K562 (cell line): ENCODE measurements at regions not wholly inside any gene's neighbourhood (a gene's known extent, or its start where the extent isn't known, plus 50 kb on each side); places are given as distances from the start of the nearest gene placed in this dataset.

Source experiments
- ATAC-seq: fragments of 200-7000 bp; cut with Tn5 transposase; 3 replicates; pipeline ENCODE4 v1.9.1; 2020; ENCODE audit warnings: moderate library complexity
- BruUV-seq: library from RNA; stranded (reverse); fragments of 400-500 nt; replicated peaks from 2 replicates; lab custom pipeline; 2021; lab: Mats Ljungman, UMichigan
- CTCF ChIA-PET: fragments of 300-600 bp; formaldehyde crosslinking; extraction: SDS; loops from one replicate; lab custom pipeline; 2021; ENCODE audit warnings: low intra/inter-chr PET ratio; lab: Yijun Ruan, JAX
- POLR2A ChIA-PET: fragments of 300-600, 350-650 bp; sonication (Branson Sonifier 250); formaldehyde crosslinking; extraction: SDS; loops from one replicate; lab custom pipeline; 2021; ENCODE audit warnings: antibody characterized with exemption, inconsistent platforms; lab: Yijun Ruan, JAX
- DNase-seq, 4 experiments: peaks; one replicate each; pipeline versions ENCODE4 v3.0.0 to v3.0.0-alpha.2; 2011 to 2018; ENCODE audit warnings: low spot score in 3 of 4, mixed read lengths in 3 of 4; ENCODE audit errors: extremely low read depth in 1 of 4
- FAIRE-seq: peaks from 2 replicates; lab custom pipeline; 2011; peaks lifted over from hg19 to GRCh38; lab: Jason Lieb, UNC
- H2AFZ ChIP-seq: 2 replicates; pipeline ENCODE4 v1.6.0; 2011; ENCODE audit warnings: low read depth, low read length, control low read depth, inconsistent platforms
- H3K27ac ChIP-seq: fragments of 200-600 bp; 3 replicates; pipeline ENCODE4 v1.8.0; 2011; ENCODE audit warnings: low read depth, mild to moderate bottlenecking, control low read depth, inconsistent platforms, low read length, moderate library complexity, mixed read lengths; ENCODE audit errors: extremely low read depth
- H3K27me3 ChIP-seq, 2 experiments: fragments of 300-600 bp in 1 of 2; 2 replicates in 1 of 2; 3 replicates in 1 of 2; pipeline versions ENCODE4 v1.6.0 to v1.8.0; 2011; ENCODE audit warnings: inconsistent platforms in 2 of 2, low read length in 2 of 2, mild to moderate bottlenecking in 1 of 2, mixed read lengths in 1 of 2, moderate library complexity in 1 of 2; ENCODE audit not compliant: control insufficient read depth in 2 of 2, insufficient read depth in 2 of 2
- H3K36me3 ChIP-seq: fragments of 300-600 bp; 3 replicates; pipeline ENCODE4 v1.8.0; 2011; ENCODE audit warnings: mild to moderate bottlenecking, low read length, inconsistent platforms; ENCODE audit not compliant: control insufficient read depth, insufficient read depth
- H3K4me1 ChIP-seq, 2 experiments: fragments of 200-600 bp in 1 of 2; replicated peaks in 1 of 2; 2 replicates in 1 of 2; 3 replicates in 1 of 2; pipeline versions ENCODE4 v1.5.1 to v1.8.0; 2011; ENCODE audit warnings: inconsistent platforms in 2 of 2, low read length in 2 of 2, mild to moderate bottlenecking in 1 of 2, mixed read lengths in 1 of 2, moderate library complexity in 1 of 2; ENCODE audit not compliant: control insufficient read depth in 2 of 2, insufficient read depth in 2 of 2
- H3K4me2 ChIP-seq: 2 replicates; pipeline ENCODE4 v1.6.1; 2011; ENCODE audit warnings: low read length, control low read depth, inconsistent platforms, mixed read lengths; ENCODE audit not compliant: insufficient read depth
- H3K4me3 ChIP-seq: fragments of 200-600 bp; sonication (generic), shearing (Covaris generic); 2 replicates; pipeline ENCODE4 v1.5.1; 2016; ENCODE audit warnings: control low read depth, inconsistent platforms
- H3K79me2 ChIP-seq: fragments of 200-600 bp; 3 replicates; pipeline ENCODE4 v1.8.0; 2011; ENCODE audit warnings: low read length, inconsistent platforms; ENCODE audit not compliant: control insufficient read depth, insufficient read depth
- H3K9ac ChIP-seq, 2 experiments: 2 replicates each; pipeline versions ENCODE4 v1.6.0 to v1.6.1; 2011; ENCODE audit warnings: low read depth in 2 of 2, low read length in 2 of 2, control low read depth in 1 of 2, inconsistent platforms in 1 of 2, mild to moderate bottlenecking in 1 of 2, mixed read lengths in 1 of 2; ENCODE audit not compliant: insufficient read depth in 1 of 2
- H3K9me1 ChIP-seq: one replicate; pipeline ENCODE4 v1.6.0; 2011; ENCODE audit warnings: inconsistent platforms, mild to moderate bottlenecking, low read length, moderate library complexity; ENCODE audit not compliant: control insufficient read depth, insufficient read depth
- H3K9me3 ChIP-seq: replicated peaks from 2 replicates; pipeline ENCODE4 v1.5.1; 2011; ENCODE audit warnings: low read depth, low read length, inconsistent platforms; ENCODE audit not compliant: control insufficient read depth, insufficient read depth
- H4K20me1 ChIP-seq: replicated peaks from 2 replicates; pipeline ENCODE4 v1.6.1; 2011; ENCODE audit warnings: low read length, inconsistent platforms, mixed read lengths; ENCODE audit not compliant: control insufficient read depth, insufficient read depth
- ATF6 ChIP-seq: sonication (generic); formaldehyde crosslinking; IDR thresholded peaks from 2 replicates; pipeline ENCODE4 v1.4.0; 2020; ENCODE audit warnings: mild to moderate bottlenecking, missing genetic modification reagents
- DIDO1 ChIP-seq: fragments of 450-650 bp; IDR thresholded peaks from 2 replicates; pipeline ENCODE4 v1.6.1; 2016; ENCODE audit warnings: low read depth, missing biosample characterization, missing genetic modification characterization
- GABPB2 ChIP-seq: fragments of 250-450 bp; sonication (Bioruptor Pico); conservative IDR thresholded peaks from 2 replicates; pipeline ENCODE4 v1.5.1; 2021; ENCODE audit warnings: mild to moderate bottlenecking
- GTF2E2 ChIP-seq: fragments of 200-800 bp; sonication (Bioruptor generic); IDR thresholded peaks from 2 replicates; pipeline ENCODE4 v1.6.1; 2016; ENCODE audit warnings: missing genetic modification characterization, missing compliant biosample characterization
- HCFC1 ChIP-seq: IDR thresholded peaks from 2 replicates; pipeline ENCODE4 v1.6.1; 2012; ENCODE audit warnings: low read depth, low read length, improper control_type of control experiment
- MBD1 ChIP-seq: fragments of 250-450 bp; sonication (Bioruptor Pico); IDR thresholded peaks from 2 replicates; pipeline ENCODE4 v1.8.0; 2022; ENCODE audit warnings: inconsistent platforms
- RUNX1 ChIP-seq: sonication (generic); IDR thresholded peaks from 2 replicates; pipeline ENCODE4 v1.6.1; 2016; ENCODE audit warnings: antibody characterized with exemption, low read depth
- SAP30 ChIP-seq: fragments of 200-600 bp; sonication (generic); IDR thresholded peaks from 2 replicates; pipeline ENCODE4 v1.6.1; 2012; ENCODE audit warnings: borderline replicate concordance, low read depth, mild to moderate bottlenecking, moderate library complexity, low read length, control low read depth, inconsistent platforms; ENCODE audit not compliant: insufficient read depth, poor library complexity, severe bottlenecking
- SLC30A9 ChIP-seq: fragments of 250-450 bp; sonication (Bioruptor Pico); IDR thresholded peaks from 2 replicates; pipeline ENCODE4 v1.8.0; 2022; ENCODE audit warnings: mild to moderate bottlenecking, moderate library complexity
- SMARCA5 ChIP-seq: fragments of 450-650 bp; IDR thresholded peaks from 2 replicates; pipeline ENCODE4 v1.6.1; 2016
- SRSF9 ChIP-seq: fragments of 200-400 bp; formaldehyde crosslinking; IDR thresholded peaks from 2 replicates; pipeline ENCODE4 v1.6.1; 2017; ENCODE audit warnings: low read depth, low read length, borderline replicate concordance
- ZNF778 ChIP-seq: fragments of 450-650 bp; formaldehyde crosslinking; IDR thresholded peaks from 2 replicates; pipeline ENCODE4 v1.4.0; 2020; ENCODE audit warnings: mild to moderate bottlenecking, moderate library complexity
- ZNF780A ChIP-seq: fragments of 250-450 bp; sonication (Bioruptor Pico); IDR thresholded peaks from 2 replicates; pipeline ENCODE4 v1.5.0; 2021; ENCODE audit warnings: mild to moderate bottlenecking
- WGBS: fragments of 100-300 bp; shearing (Covaris generic); methylation state at CpG from one replicate; pipeline ENCODE4 v1.1.6; 2016; ENCODE audit warnings: low coverage, mixed read lengths; ENCODE audit not compliant: insufficient coverage; ENCODE audit errors: missing lambda C conversion rate; 5-methylcytosine and 5-hydroxymethylcytosine counted together
- in situ Hi-C: fragments of 300-500 bp; cut with MboI; formaldehyde crosslinking; loops from 4 replicates; pipeline ENCODE4 v1.15.0; 2018; ENCODE audit warnings: inconsistent platforms, mixed read lengths
- intact Hi-C: fragments of 100-400 bp; cut with micrococcal nuclease; formaldehyde crosslinking; loops from 2 replicates; pipeline ENCODE4 v1.14.2; 2022

GRCh38 chr12:14199455-14200198 is 165.9 kb upstream of the ATF7IP start:
- no peaks in the 10 kb centered on the region; a peak in 2 of 5 replicates for H3K4me1 ChIP-seq
- ATAC-seq, result no peak
- ChIA-PET CTCF (no interaction called here), POLR2A (interaction anchor here (0.6 kb wide), 1 partner anchor 92 kb away, joined by 3 read pairs; no protein-coding TSS in a partner anchor)
- H3K9ac ChIP-seq, result no peak overlapping the region
- H3K4me3 ChIP-seq, result no peak overlapping the region
- no peaks in the 10 kb centered on the region for H3K9me3 ChIP-seq
- no peak overlapping the region for H3K4me2 ChIP-seq
- no TSS peak for BruUV-seq
- in situ Hi-C loops, result loop anchor here (25.0 kb wide), 1 partner anchor 763 kb away; the partner anchor contains the start of genes ARHGDIB and PDE6H
- no peak for FAIRE-seq
- TF ChIP-seq ZNF780A (CRISPR knock-in tag), result no peak
- TF ChIP-seq SAP30, result no peak
- TF ChIP-seq SMARCA5, result no peak
- no peak for TF ChIP-seq ZNF778 (CRISPR knock-in tag)
- TF ChIP-seq RUNX1, result no peak
- TF ChIP-seq DIDO1 (tag), result no peak
- no peak for TF ChIP-seq MBD1 (CRISPR knock-in tag)
- TF ChIP-seq SRSF9, result no peak
- no peak for TF ChIP-seq GTF2E2 (tag)
- no peak for TF ChIP-seq ATF6 (CRISPR knock-in tag)
- no peak for TF ChIP-seq SLC30A9 (CRISPR knock-in tag)
- no peak for TF ChIP-seq GABPB2 (CRISPR knock-in tag)
- no peak for TF ChIP-seq HCFC1
- H3K9me1 ChIP-seq, result no peaks in the 10 kb centered on the region
- 9% methylated on average over 4 of the region's 4 CpGs for WGBS
- H3K27ac ChIP-seq, result no peak overlapping the region
- no peak for DNase-seq
- H3K79me2 ChIP-seq, result no peaks in the 10 kb centered on the region
- H2AFZ ChIP-seq, result no peak overlapping the region
- H4K20me1 ChIP-seq, result no peaks in the 10 kb centered on the region
- no peaks in the 10 kb centered on the region for H3K27me3 ChIP-seq
- H3K36me3 ChIP-seq, result no peaks in the 10 kb centered on the region
- intact Hi-C loops, result no loop called here
